HG03460 (cell line): ENCODE measurements at regions not wholly inside any gene's neighbourhood (a gene's known extent, or its start where the extent isn't known, plus 50 kb on each side); places are given as distances from the start of the nearest gene placed in this dataset.
"Not testable (repeated sequence)": the region's sequence is repeated elsewhere in the genome, so short reads cannot be mapped to it uniquely, and the experiment has no call there.

ENCODE experiments used
- ATAC-seq: cut with Tn5 transposase; IDR thresholded peaks from one replicate; pipeline ENCODE4 v1.9.1; 2021; ENCODE audit not compliant: unreplicated experiment

DNA sequence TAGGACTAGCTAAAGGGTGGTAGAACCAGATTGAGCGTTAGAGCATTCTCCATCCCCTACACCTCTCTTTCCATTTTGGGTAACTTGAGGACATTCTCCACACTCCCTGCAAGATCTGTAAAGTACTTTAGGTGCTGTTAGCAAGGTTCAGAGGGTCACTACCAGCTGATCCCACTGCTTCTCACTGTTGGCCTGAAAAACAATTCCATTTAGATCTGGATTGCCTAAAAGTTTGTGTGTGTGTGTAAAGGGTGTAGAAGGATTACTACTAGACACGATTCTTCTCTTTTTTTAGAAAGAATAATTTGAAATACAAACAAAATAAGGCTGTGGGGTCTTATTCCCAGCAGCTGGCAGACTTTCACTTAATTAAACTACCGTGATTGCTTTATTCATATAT lies 95.1 kb upstream of the TMEM178A start:
- ATAC-seq = no peak

DNA sequence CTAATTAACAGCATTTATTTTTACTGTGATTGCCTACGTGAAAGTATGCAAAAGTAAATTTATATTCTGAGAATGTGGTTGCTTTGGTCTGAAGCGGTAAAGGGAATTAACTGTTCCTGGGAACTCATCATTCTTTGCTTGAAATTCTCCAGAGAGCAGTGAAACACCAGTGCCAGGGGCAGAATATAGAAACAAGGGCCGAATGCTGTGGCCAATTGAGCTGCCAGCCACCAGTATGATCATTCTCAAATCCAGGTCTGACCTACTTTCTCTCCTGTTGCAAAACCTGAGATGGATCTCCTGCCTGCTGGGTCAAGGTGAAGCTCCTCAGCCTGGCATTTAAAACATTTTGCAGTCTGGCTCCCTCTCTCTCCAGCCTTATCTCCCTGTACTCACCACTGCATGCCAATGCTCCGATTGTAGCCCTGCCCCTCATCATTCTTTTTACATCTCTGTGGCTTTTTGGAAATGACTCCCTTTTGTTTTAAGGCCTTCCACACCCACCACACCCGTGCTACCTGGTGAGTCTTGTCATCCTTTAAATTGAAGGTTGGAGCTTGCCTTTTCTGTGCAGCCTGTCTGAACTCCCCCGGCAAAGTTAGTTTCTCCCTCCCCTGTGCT lies 94.5 kb upstream of the TMEM178A start:
- ATAC-seq = no peak

DNA sequence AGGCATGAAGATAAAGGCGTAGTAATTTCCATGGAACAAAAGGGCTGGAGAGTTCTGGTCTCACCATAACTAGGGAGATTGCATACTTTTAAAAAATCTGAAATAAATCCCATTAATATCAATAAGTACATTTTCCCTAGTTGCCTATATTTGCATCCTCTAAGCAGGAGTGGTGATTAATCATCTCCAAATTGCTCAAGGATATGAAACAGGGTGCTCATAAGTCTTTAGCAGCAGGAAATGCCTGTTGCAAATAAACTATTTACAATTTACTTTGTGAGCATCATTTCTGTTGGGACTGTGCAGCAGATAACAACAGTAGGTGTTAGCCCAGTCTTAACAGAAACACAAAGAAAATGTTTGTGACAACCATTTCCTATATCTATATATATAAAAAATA lies 92.4 kb upstream of the TMEM178A start:
- no peak for ATAC-seq

DNA sequence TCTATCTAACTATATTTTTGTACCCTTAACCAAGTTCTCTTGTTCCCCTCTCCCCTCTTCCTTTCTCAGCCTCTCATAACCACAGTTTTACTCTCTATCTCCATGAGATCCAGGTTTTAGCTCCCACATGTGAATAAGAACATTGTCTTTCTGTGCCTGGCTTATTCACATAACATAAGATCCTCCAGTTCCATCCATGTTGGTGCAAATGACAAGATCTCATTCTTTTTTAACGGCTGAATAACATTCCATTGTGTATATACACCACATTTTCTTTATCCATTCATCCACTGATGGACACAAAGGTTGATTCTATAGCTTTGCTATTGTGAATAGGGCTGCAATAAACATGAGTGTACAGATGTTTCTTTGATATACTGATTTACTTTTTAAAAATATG lies 83.9 kb upstream of the TMEM178A start:
- ATAC-seq = no peak

DNA sequence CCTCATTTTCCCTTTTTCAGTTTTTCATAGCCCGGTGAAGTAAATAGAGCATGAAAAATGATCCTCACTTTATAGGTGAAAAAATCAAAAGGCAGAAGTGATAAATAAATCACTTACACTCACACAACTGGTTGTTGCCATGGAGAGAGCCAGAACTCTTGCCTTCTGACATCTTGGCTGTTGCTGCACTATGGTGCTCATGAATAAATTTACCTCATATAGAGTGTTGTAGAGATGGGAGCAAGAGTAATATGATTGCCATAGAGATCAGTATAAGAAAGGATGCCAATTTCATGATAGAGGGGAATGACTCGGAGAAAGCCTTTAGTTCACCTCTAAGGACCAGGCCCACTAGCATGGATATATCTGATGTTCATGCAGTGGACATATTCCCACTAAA lies 82.5 kb upstream of the TMEM178A start:
- no peak for ATAC-seq

DNA sequence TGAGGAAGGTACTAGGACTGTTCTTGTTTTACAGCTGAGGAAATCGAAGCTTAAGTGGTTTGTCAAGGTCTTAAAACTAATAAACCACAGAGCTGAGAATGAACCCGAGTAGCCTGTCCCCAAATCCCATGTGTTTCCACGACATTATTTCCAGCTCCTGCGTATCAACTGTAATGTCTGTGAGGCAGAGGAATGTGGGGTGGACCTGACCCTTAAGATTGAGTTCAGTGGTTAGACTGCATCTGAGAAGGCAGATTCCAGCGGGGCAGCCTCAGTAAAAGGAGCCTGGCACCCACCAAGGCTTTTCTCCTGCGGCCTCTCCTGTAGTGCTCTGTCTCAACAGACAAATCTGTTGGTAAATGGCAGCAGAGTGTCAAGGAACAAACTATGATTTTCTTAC lies 81.9 kb upstream of the TMEM178A start:
- ATAC-seq = no peak

DNA sequence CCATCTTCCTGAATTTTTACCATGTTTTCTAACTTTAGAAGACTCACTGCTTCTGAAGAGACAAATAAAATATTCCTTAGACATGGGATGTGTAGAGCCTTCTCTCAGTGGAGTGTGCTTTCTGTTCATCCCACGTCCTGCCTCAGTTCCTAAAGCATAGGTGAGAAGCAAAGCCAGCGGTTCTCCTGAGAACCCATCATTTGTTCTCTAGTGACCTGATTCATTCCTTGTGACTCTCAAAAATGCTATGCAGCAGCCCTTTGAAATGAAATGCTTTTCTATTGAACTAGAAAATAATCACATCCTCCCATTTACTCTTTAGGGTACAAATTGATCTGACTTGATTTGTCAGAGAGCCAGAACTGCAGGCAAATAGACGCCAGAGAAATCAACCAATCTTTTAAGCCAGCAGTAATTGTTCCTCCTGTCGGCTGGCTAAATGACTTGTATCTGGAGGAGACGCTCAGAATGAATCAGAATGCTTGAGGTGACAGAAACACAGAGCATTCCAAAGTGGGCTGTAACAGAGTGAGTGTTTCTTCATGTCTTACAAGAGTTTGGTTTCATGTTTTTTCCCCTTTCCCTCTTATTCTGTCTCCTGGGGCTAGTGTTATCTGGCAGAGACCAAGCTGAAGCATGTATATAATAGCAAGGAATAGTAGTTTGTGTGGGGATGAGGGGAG lies 81.3 kb upstream of the TMEM178A start:
- ATAC-seq = no peak

DNA sequence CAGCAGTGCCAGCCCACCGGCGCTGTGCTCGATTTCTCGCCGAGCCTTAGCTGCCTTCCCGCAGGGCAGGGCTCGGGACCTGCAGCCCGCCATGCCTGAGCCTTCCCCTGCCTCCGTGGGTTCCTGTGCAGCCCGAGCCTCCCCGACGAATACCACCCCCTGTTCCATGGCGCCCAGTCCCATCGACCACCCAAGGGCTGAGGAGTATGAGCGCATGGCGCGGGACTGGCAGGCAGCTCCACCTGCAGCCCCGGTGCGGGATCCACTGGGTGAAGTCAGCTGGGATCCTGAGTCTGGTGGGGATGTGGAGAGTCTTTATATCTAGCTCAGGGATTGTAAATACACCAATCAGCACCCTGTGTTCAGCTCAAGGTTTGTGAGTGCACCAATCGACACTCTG lies 80.2 kb upstream of the TMEM178A start:
- not testable (repeated sequence) for ATAC-seq

DNA sequence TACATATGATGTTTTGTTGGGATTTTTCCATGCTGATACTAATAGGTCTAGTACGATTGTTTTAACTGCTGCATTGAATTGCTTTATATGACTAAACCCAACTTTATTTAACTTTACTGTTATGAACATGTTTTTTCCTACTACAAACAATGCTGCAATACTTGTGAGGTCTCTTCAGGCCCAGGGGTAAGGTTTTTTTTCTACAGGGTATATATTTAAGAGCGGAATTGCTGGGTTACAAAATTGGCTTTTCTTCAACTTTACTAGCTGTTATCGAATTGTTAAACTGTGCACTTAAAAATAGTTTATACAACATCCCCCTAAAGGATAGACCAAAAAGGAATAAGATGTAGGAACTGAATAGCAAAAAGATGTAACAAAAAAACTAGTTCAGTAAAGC lies 78.5 kb upstream of the TMEM178A start:
- ATAC-seq = no peak

DNA sequence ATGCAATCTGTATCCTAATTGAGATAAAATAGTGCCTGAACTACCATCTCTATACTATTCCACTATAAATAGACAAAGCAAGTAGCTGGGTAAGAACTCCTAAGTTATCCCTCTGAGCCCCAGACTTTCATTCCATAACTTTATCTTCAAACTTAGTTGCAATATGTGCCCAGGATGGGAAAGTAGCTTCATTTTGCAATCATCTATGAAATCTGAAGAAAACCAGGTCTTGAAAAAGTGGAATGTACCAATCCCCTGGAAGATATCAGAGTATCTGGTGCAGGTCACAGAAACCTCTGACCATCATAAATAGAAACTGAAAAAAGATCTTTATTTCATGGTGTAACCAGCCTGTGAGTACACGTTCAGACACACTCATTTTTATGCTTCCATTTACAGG lies 78.1 kb upstream of the TMEM178A start:
- ATAC-seq = no peak

DNA sequence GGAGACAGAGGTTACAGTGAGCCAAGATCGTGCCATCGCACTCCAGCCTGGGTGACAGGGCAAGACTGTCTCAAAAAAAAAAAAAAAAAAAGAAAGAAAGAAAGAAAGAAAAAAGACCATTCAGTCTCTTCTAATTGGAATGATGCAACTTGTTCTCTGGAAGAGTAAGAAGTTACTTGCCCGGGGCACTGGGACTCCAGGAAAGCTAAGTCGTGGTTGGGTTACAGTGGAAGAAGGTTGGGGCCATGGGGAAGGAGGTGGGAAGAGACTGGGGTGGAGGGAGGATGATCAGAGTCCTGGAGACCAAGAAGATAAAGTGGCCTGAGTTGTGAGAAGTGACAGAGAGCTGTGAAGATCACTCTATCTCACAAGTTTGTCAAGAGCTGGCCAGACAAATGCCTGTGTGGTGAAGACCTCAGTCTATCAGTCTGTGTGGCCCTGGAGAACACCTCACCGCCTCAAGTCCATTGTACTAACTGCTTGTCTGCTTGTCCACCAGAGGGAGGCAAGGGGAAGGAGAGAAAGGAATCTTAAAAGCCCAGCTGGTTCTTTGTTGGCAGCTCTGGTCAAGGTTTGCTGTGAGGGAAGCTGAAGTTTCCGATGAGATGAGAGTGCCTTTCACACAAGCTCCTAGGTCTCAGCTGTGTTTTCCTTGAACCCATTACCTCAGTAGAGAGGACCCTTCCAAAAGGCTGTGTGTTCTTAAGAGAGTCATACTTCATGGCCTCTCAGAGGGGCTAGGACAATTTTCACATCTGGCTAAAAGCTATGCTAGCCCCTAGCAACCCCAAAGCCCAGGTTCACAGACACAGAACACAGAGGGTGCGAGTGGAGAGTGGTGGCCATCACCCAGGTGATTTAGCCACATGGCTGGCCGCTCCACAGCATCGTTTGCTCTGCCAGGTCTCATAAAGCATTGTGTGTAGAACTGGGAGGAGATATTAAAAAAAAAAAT lies 72.0 kb upstream of the TMEM178A start:
- no peak for ATAC-seq

DNA sequence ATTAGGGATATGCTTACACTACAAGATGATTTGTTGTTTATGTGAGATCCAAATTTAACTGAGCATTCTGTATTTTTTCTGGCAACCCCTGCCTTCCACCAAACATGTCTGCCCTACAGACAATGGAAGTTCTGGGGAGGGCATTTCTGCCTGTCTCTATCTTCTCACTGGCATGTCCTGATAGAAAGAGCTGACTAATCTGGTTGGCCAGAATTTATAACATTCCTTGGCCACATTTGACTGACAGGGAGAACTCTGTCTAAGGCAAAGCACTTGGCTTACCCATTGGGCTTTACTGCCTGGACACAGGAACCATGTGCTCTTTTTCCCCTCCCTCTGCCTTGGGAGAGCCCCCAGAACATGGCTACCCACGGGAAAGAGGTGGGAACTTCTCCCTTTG lies 70.6 kb upstream of the TMEM178A start:
- no peak for ATAC-seq

DNA sequence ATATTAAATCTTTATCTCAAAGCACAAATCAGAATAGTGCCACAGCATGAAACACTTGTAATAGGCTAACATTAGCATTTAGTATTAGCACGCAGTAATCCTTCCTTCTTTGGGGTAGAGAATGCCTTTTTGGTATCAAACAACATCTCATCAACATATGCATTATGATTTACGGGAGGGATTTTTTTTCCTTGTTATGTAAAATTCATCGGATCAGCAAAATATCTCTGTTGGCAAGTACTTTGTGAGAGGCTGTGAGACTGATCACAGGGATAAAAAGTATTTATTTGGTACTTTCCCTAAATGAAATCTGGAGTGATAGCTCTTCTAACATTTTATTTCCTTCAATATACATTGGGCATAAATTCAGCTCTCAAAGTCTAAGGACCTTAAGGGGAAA lies 68.4 kb upstream of the TMEM178A start:
- no peak for ATAC-seq

DNA sequence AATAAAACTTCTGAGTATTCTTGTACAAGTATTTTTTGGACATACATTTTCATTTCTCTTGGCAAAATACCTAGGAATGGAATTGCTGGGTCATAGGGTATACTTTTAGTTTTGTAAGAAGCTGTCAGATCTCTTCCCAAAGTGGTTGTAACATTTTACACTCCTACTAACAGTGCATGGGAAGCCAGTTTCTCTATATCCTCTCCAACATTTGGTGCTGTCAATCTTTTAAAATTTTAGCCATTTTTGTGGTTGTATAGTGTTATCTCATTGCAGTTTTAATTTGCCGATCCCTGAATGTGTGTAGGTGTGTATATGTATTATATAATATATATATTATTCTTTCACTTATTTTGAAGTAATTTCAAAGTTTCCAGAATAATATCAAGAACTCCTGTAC lies 63.1 kb upstream of the TMEM178A start:
- ATAC-seq = no peak

DNA sequence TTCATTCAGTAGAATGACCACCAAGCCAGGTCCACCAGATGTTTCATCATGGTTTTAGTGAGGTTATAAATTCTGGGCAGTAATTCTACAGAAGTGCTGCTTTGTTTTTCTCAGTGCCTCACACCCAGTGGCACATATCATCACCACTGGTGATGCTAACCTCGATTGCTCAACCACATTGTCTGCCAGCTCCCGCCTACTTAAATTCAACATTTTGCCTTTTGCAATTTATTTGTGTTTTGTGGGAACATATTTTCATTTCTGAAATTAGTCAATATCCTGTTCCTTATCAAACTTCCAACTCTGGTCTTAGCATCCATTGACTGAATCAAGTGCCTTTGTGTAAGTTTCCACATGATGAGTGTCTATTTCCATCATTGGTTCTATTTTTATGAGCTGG lies 62.3 kb upstream of the TMEM178A start:
- ATAC-seq = no peak

DNA sequence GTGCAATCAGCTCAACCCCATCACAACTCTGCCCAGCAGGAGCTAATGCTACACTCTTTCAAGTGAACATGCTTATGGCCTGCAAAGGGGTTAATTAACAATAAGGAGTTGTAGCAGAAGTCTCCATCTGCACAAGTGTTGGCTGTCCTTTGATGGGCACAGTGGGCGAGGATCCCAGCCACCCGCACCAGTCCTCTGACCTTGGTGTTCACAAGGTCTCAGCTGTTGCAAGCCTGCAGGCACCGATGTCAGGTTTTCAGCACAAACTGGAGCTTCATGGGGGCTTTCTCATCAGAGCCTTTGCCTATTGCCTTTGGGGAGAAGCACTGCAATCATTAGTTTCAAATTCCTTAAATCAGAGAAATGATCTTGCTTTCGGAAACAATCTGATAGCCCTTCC lies 60.9 kb upstream of the TMEM178A start:
- ATAC-seq = no peak

DNA sequence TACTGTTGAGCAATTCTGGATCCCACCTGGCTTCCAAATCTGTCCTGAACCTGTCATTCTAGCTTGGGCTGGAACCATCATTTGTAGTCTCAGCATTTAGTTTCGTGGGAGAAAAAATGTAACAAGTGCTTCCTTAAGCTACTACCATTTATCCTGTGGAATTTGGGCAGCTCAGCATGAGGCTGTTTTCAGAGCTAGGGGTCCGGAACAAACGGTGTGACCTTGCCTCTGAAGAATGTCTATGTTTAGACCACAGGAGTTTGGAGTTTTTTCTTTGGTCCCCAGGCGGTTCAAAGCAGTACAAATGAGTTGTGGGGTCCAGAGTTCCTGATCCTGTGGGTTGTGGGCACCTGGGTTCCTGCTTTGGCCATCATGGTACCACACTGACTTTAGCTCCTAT lies 59.1 kb upstream of the TMEM178A start:
- no peak for ATAC-seq

DNA sequence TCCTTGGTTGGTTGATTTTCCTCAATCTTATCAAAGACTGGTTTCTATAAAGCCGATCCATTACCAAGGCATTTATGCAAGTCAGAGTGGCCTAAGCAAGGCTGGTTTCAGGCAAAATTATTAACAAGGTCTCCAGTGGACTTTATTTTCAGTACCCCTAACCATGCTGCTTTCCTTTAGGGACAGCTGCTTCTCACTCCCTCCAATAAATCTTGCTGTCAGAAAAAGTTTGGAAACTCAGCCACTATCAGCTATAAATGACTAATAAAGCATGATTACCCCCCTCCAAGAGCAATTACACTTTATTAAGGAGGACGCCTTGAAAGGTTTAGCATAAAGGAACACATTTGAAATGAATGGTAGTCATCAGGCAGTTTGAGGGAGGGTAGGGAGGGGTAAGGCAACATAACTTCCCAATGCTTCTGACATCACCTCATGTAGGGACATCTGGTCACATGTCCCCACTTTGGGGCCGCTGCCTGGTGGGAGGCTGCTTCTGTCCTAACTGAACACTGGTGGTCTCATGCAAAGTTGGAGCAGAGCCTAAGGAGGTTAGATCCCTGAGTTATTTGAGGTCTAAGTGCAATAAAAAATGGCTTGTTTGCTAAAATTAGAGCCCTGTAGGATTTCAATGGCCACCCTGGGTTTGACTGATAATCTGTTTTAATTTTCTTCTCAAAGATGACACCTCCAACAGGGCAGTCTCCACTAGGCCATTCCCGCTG lies 58.0 kb upstream of the TMEM178A start:
- ATAC-seq = no peak

DNA sequence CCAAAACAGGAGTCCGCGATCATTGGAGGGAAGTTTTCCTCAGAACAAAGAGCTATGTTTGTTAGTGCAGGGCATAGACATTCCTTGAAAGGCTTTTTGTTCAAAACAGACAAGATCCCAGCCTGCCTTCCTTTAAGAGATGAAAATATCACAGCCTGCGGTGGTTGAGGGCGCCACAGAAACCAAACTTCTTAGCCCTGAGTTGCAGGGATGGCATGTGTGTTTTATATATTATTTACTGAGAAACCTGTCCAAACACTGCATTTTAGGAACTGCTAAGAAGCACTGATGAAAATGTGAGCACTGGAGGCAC lies 57.5 kb upstream of the TMEM178A start:
- no peak for ATAC-seq

DNA sequence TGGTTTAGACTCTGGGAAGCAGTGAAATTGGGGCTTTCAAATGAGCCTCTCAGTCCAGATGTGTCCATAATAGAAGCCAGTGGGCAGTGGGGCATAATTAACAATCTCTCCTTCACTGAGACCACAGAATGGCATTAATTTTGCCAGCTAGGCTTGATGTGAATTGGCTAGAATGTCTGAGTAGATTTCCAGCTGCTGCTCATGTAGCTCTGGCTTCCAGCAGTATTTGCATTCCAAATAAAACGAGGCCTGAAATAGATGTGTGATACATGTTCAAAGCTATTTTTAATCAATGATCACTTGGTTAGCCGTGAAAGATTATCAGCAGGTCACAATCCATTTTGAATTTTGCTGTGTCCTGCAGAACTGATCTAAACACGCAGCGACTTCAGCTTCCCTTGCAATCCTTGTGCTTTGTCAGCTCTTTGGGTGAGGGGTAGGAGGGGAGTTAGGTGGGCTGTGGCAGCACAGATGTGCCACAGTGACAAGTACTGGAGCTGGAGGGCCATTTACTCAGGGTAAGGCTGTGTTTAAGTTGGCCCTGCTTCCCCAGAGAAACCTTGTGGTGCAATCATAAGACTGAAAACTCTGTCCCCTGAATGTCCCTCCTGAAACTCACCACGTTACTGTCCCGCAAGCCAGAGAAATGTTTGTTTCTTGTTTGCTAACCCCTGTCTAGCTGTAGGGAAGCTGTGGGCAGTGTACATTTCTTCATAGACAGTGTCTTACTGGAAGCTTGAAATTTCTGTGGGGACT lies 56.9 kb upstream of the TMEM178A start:
- ATAC-seq = no peak

DNA sequence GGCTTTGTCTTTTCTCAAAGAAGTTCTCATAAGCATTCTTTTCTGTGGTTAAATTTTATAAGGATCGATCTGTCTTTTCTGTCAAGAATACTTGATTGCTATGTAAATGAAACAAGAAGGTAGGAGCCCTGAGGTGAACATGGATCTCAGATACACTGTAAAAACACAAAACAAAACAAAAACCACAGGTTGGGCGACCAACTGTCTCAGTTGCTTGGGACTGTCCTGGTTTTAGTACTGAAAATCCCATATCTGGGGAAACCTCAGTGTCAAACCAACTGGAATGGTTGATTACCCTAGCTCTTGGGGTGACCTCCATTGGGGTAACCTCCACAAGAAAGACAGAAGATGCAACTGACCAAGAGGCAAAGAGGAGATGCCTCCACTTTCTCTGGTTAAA lies 55.8 kb upstream of the TMEM178A start:
- no peak for ATAC-seq
